HL-60 (cell line): ENCODE measurements at regions not wholly inside any gene's neighbourhood (a gene's known extent, or its start where the extent isn't known, plus 50 kb on each side); places are given as distances from the start of the nearest gene placed in this dataset.

ENCODE experiments used
- CTCF ChIP-seq: IDR thresholded peaks from one replicate; pipeline ENCODE4 v1.5.1; 2011; ENCODE audit warnings: low read length, control low read depth, inconsistent platforms; ENCODE audit not compliant: insufficient read depth
- POLR2AphosphoS5 ChIP-seq: IDR thresholded peaks from 2 replicates; pipeline ENCODE4 v1.6.1; 2012; ENCODE audit warnings: low read depth

- TF ChIP-seq CTCF, result no peak
- no peak for TF ChIP-seq POLR2AphosphoS5
Observed at GRCh38 chr21:16408280-16408679, 678.5 kb downstream of the USP25 start.
